ENCODE measurements at regions not wholly inside any gene's neighbourhood (a gene's known extent, or its start where the extent isn't known, plus 50 kb on each side); places are given as distances from the start of the nearest gene placed in this dataset.
A peak's percentile ranks its signal among the peaks of the same experiment; 100 is the strongest.

GRCh38 chr4:67106861-67107460 is 438.3 kb downstream of the CENPC start:
- Histone ChIP-seq H3K4me3 (no peak overlapping the region), H3K4me1 (ENCODE audit: control insufficient read depth in 5 of 5, insufficient read depth in 5 of 5, low read length in 5 of 5) (no peaks in the 10 kb centered on the region), H3K36me3 (ENCODE audit: control insufficient read depth in 4 of 4, insufficient read depth in 4 of 4, low read length in 4 of 4) (no peaks in the 10 kb centered on the region), H3K9me3 (ENCODE audit: control insufficient read depth in 4 of 4, insufficient read depth in 3 of 4, low read length in 3 of 4) (no peaks in the 10 kb centered on the region), H3K27ac (ENCODE audit: low read depth in 1 of 2, low read length in 1 of 2) (no peak overlapping the region), H3K27me3 (ENCODE audit: control insufficient read depth in 3 of 3, insufficient read depth in 3 of 3, low read length in 2 of 3) (no peaks in the 10 kb centered on the region), H3K9ac (ENCODE audit: insufficient read depth in 1 of 2, low read length in 2 of 2) (peak overlapping the region in 1 of 2 donors; percentile 1)
- no peak for ATAC-seq (ENCODE audit: insufficient read depth, low FRiP score)
- DNase-seq = no peak
- 56 to 62% methylated on average over 3 of the region's 3 CpGs for WGBS, 2 donors
- TF ChIP-seq, protein P1, sequence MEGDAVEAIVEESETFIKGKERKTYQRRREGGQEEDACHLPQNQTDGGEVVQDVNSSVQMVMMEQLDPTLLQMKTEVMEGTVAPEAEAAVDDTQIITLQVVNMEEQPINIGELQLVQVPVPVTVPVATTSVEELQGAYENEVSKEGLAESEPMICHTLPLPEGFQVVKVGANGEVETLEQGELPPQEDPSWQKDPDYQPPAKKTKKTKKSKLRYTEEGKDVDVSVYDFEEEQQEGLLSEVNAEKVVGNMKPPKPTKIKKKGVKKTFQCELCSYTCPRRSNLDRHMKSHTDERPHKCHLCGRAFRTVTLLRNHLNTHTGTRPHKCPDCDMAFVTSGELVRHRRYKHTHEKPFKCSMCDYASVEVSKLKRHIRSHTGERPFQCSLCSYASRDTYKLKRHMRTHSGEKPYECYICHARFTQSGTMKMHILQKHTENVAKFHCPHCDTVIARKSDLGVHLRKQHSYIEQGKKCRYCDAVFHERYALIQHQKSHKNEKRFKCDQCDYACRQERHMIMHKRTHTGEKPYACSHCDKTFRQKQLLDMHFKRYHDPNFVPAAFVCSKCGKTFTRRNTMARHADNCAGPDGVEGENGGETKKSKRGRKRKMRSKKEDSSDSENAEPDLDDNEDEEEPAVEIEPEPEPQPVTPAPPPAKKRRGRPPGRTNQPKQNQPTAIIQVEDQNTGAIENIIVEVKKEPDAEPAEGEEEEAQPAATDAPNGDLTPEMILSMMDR (IDR thresholded peaks at IDR 0.05; ENCODE audit: control extremely low read depth, extremely low read depth) = no peak

DNA sequence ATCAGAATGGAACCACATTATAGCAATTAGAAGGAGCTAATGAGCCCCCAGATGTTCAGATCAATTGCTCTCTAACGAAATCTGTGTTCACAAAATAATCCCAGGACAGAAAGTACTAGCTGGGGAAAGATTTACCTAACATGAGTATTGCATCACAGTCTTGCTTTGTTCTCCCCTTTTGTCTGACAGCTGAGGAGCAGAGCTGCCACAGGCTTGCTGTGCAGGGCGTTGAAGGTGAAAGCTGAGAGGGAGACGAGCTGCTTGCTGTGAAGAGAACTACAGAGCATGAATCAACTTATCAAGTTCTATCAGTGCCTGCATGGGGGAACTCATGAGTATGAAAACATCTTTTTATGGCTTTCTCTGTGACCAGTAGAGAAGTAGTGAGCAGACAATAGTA is 441.2 kb downstream of the CENPC start:
- no peaks in the 10 kb centered on the region for H3K27me3 ChIP-seq (ENCODE audit: control insufficient read depth in 3 of 3, insufficient read depth in 3 of 3, low read length in 2 of 3)
- H3K4me3 ChIP-seq = no peak overlapping the region
- no peaks in the 10 kb centered on the region for H3K4me1 ChIP-seq (ENCODE audit: control insufficient read depth in 5 of 5, insufficient read depth in 5 of 5, low read length in 5 of 5)
- TF ChIP-seq, protein P1 (IDR thresholded peaks at IDR 0.05; ENCODE audit: control extremely low read depth, extremely low read depth) = no peak
- no peak overlapping the region for H3K27ac ChIP-seq (ENCODE audit: low read depth in 1 of 2, low read length in 1 of 2)
- no peaks in the 10 kb centered on the region for H3K36me3 ChIP-seq (ENCODE audit: control insufficient read depth in 4 of 4, insufficient read depth in 4 of 4, low read length in 4 of 4)
- WGBS, 2 donors = 72 to 83% methylated on average over 3 of the region's 3 CpGs
- H3K9ac ChIP-seq (ENCODE audit: insufficient read depth in 1 of 2, low read length in 2 of 2) = no peak overlapping the region
- ATAC-seq (ENCODE audit: insufficient read depth, low FRiP score) (no peak), DNase-seq (no peak)
- H3K9me3 ChIP-seq (ENCODE audit: control insufficient read depth in 4 of 4, insufficient read depth in 3 of 4, low read length in 3 of 4) = no peaks in the 10 kb centered on the region

DNA sequence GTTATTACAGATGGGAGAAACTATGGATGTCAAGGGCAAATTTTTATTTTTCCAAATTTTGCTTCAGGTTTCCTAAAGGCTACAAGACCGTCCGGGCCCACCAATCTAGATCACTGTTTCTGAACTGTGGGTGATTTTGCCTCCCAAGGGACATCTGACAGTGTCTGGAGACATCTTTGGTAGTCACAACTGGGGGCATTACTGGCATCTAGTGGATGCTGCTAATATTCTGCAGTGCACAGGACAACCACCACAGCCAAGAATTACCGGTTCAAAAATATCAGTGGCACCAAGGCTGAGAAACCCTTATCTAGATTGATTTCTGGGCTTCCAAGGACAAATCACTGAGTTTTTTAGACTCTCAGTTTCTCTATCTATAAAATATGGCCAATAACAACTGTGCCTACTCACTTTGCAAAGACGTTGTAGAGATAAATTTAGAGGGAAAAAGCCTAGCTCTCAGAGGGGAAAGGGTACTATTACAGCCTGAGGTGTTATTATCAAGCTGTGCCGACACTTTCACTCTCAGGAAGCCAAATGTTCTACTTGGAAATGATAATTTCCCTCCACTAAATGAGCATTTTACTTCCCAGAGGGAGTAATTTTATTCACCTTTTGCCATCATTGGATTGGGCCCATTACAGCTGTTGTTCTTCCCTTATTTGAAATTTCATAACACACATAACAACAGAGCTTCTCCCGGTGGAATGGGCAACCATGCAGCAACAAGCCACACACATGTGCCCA is 442.1 kb downstream of the CENPC start:
- Histone ChIP-seq H3K4me3 (no peak overlapping the region), H3K9ac (ENCODE audit: insufficient read depth in 1 of 2, low read length in 2 of 2) (no peak overlapping the region), H3K4me1 (ENCODE audit: control insufficient read depth in 5 of 5, insufficient read depth in 5 of 5, low read length in 5 of 5) (no peaks in the 10 kb centered on the region), H3K27me3 (ENCODE audit: control insufficient read depth in 3 of 3, insufficient read depth in 3 of 3, low read length in 2 of 3) (no peaks in the 10 kb centered on the region), H3K36me3 (ENCODE audit: control insufficient read depth in 4 of 4, insufficient read depth in 4 of 4, low read length in 4 of 4) (no peaks in the 10 kb centered on the region), H3K9me3 (ENCODE audit: control insufficient read depth in 4 of 4, insufficient read depth in 3 of 4, low read length in 3 of 4) (no peaks in the 10 kb centered on the region), H3K27ac (ENCODE audit: low read depth in 1 of 2, low read length in 1 of 2) (no peak overlapping the region)
- no peak for ATAC-seq (ENCODE audit: insufficient read depth, low FRiP score)
- DNase-seq = no peak
- WGBS, 2 donors = 77 to 79% methylated on average over 6 of the region's 6 CpGs
- TF ChIP-seq, protein P1 (IDR thresholded peaks at IDR 0.05; ENCODE audit: control extremely low read depth, extremely low read depth) = no peak

All from lung (tissue), 11 donors.